ENCODE measurements at regions not wholly inside any gene's neighbourhood (a gene's known extent, or its start where the extent isn't known, plus 50 kb on each side); places are given as distances from the start of the nearest gene placed in this dataset.

- Histone ChIP-seq H2BK5ac (ENCODE audit: low read depth, low read length, poor library complexity, severe bottlenecking) (no peak overlapping the region), H2AK9ac (replicated peaks; ENCODE audit: low read depth, low read length, poor library complexity) (no peak overlapping the region), H2BK20ac (ENCODE audit: low read depth, low read length) (no peak overlapping the region), H4K8ac (ENCODE audit: low read depth in 2 of 2, low read length in 2 of 2) (no peak overlapping the region), H2AFZ (replicated peaks; ENCODE audit: low read length, poor library complexity) (no peak overlapping the region), H3K27ac (ENCODE audit: insufficient read depth, low read length) (no peak overlapping the region), H3K14ac (replicated peaks; ENCODE audit: low read depth, low read length) (no peak overlapping the region), H2BK15ac (ENCODE audit: low read depth, low read length) (no peak overlapping the region), H3K56ac (ENCODE audit: extremely low read depth, insufficient read depth, low read length) (no peak overlapping the region), H3K18ac (ENCODE audit: low read depth, low read length) (no peak overlapping the region), H4K20me1 (ENCODE audit: insufficient read depth, low read length) (no peaks in the 10 kb centered on the region), H3K23ac (ENCODE audit: low read depth, low read length) (no peak overlapping the region), H3K36me3 (ENCODE audit: control insufficient read depth, insufficient read depth, low read length) (no peaks in the 10 kb centered on the region), H4K5ac (ENCODE audit: low read depth, low read length) (no peak overlapping the region), H3K4me1 (ENCODE audit: control insufficient read depth, insufficient read depth, low read length) (no peaks in the 10 kb centered on the region), H3K9me3 (ENCODE audit: control insufficient read depth, insufficient read depth, low read length) (no peaks in the 10 kb centered on the region), H3K9ac (ENCODE audit: low read depth, low read length) (no peak overlapping the region), H3K4ac (ENCODE audit: low read depth, low read length) (no peak overlapping the region), H3K27me3 (ENCODE audit: control insufficient read depth, insufficient read depth, low read length) (no peaks in the 10 kb centered on the region), H2BK120ac (ENCODE audit: low read depth, low read length) (no peak overlapping the region), H3K4me2 (ENCODE audit: low read depth, low read length) (no peak overlapping the region), H3K79me1 (ENCODE audit: low read depth in 1 of 2, low read length in 2 of 2) (no peaks in the 10 kb centered on the region), H2AK5ac (ENCODE audit: low read depth, low read length) (no peak overlapping the region), H3K4me3 (ENCODE audit: insufficient read depth, low read depth, low read length) (no peak overlapping the region), H3K9me1 (ENCODE audit: insufficient read depth, low read length) (no peaks in the 10 kb centered on the region), H4K91ac (ENCODE audit: insufficient read depth, low read depth, low read length) (no peak overlapping the region)
- POLR2A ChIA-PET (ENCODE audit: unreplicated experiment): no interaction called here
- TF ChIP-seq ELK1 (IDR thresholded peaks at IDR 0.05; ENCODE audit: borderline replicate concordance, low read depth, low read length): no peak
- no peak for TF ChIP-seq POLR2A (IDR thresholded peaks at IDR 0.05; ENCODE audit: low read depth, low read length)
- TF ChIP-seq NFE2L2 (IDR thresholded peaks at IDR 0.05; ENCODE audit: low read depth, low read length): no peak
- no peak for TF ChIP-seq CEBPB (IDR thresholded peaks at IDR 0.05; ENCODE audit: low read depth, low read length)
- TF ChIP-seq SMC3 (IDR thresholded peaks at IDR 0.05; ENCODE audit: low read depth, low read length): no peak
- TF ChIP-seq BHLHE40 (IDR thresholded peaks at IDR 0.05; ENCODE audit: low read depth, low read length): no peak
- TF ChIP-seq MAZ (IDR thresholded peaks at IDR 0.05; ENCODE audit: borderline replicate concordance, low read depth, low read length): no peak
- TF ChIP-seq MXI1 (IDR thresholded peaks at IDR 0.05; ENCODE audit: borderline replicate concordance, low read depth, low read length): no peak
- TF ChIP-seq CHD1 (IDR thresholded peaks at IDR 0.05; ENCODE audit: low read depth, low read length): no peak
- TF ChIP-seq RFX5 (IDR thresholded peaks at IDR 0.05; ENCODE audit: low read depth, low read length): no peak
- no peak for TF ChIP-seq FOS (IDR thresholded peaks at IDR 0.05; ENCODE audit: low read depth, low read length)
- TF ChIP-seq CTCF (conservative IDR thresholded peaks at IDR 0.05; ENCODE audit: low read depth, low read length): no peak
- no peak for ATAC-seq (ENCODE audit: low read depth)
- BruUV-seq (replicated peaks): no TSS peak
- CTCF ChIA-PET: no interaction called here
- dilution Hi-C loops (cut with HindIII; ENCODE audit: low sequenced_read_pairs, unreplicated experiment) (no loop called here), intact Hi-C loops (cut with micrococcal nuclease) (no loop called here), in situ Hi-C loops (cut with MboI; ENCODE audit: low sequenced_read_pairs) (no loop called here)
- no CpG with 5 or more reads among the region's 4 CpGs for WGBS, 2 experiments (ENCODE audit: extremely low coverage in 2 of 2, insufficient read length in 1 of 2)
- no peak for DNase-seq
These were observed 2612.9 kb downstream of the PCDH9 start for GRCh38 chr13:64617231-64617630.
